ENCODE measurements at regions not wholly inside any gene's neighbourhood (a gene's known extent, or its start where the extent isn't known, plus 50 kb on each side); places are given as distances from the start of the nearest gene placed in this dataset.

DNA sequence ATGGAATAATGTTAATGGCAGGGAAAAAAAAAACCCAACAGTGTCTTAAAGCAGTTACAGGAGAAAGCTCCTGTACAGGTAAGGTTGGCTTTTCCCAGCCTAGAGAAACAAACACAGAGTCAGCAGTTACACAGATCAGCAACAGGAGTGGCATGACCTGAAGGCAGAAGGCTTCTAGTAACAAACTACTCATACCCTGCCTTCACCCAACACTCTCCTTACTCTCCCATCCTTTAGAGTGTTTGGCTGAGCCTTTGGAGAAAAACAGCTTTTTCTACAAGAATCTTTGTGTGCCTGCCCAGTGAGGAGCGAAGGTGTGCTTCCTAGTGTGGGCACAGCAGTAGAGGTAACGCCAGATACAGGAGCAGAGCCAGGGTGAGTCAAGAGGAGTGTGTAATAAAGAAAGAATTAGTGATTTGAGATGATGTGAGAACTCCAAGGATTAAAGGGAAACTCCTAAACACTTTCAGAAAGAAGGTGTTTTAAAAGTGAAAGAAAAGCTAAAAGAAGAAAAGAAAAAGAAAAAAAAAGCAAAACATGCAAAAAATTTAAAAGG, 152.7 kb downstream of the POLR2M start:
- TF ChIP-seq, protein P1, sequence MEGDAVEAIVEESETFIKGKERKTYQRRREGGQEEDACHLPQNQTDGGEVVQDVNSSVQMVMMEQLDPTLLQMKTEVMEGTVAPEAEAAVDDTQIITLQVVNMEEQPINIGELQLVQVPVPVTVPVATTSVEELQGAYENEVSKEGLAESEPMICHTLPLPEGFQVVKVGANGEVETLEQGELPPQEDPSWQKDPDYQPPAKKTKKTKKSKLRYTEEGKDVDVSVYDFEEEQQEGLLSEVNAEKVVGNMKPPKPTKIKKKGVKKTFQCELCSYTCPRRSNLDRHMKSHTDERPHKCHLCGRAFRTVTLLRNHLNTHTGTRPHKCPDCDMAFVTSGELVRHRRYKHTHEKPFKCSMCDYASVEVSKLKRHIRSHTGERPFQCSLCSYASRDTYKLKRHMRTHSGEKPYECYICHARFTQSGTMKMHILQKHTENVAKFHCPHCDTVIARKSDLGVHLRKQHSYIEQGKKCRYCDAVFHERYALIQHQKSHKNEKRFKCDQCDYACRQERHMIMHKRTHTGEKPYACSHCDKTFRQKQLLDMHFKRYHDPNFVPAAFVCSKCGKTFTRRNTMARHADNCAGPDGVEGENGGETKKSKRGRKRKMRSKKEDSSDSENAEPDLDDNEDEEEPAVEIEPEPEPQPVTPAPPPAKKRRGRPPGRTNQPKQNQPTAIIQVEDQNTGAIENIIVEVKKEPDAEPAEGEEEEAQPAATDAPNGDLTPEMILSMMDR (IDR thresholded peaks at IDR 0.05): no peak
- TF ChIP-seq EP300 (IDR thresholded peaks at IDR 0.05): no peak

Data from tibial nerve (tissue), 4 donors.